ENCODE measurements at regions not wholly inside any gene's neighbourhood (a gene's known extent, or its start where the extent isn't known, plus 50 kb on each side); places are given as distances from the start of the nearest gene placed in this dataset.

DNA sequence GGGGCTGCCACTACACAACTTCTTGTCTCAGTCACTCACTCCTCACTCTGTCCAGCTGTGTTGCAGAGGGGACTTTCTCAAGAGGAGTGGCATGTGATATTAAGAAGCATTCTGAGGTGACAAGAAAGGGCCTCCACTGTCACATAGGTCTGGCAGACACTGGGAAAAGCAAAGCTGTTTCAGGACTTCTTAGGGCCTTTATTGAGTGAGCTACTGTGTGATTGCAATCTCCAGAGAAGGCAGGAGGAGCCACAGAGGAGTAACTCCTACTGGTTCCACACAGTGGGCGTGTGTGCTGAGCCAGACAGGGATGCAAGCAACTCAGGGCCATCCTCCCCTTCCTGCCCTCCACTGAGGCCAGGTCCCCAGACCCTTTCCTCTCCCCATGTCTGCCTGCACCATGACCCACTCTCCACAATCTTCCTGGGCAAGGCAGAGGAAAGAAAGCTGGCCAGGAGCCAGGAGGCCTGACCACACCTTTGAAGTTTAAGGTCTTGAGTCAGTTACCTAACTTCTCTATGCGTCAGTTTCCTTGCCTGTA is 262.0 kb upstream of the ZMIZ1 start:
- Histone ChIP-seq H3K27ac (no peak overlapping the region), H3K4me1 (peaks cover 20 to 69% (median 46%) of the 10 kb centered on the region in 9 donors)
- DNase-seq, result no peak

DNA sequence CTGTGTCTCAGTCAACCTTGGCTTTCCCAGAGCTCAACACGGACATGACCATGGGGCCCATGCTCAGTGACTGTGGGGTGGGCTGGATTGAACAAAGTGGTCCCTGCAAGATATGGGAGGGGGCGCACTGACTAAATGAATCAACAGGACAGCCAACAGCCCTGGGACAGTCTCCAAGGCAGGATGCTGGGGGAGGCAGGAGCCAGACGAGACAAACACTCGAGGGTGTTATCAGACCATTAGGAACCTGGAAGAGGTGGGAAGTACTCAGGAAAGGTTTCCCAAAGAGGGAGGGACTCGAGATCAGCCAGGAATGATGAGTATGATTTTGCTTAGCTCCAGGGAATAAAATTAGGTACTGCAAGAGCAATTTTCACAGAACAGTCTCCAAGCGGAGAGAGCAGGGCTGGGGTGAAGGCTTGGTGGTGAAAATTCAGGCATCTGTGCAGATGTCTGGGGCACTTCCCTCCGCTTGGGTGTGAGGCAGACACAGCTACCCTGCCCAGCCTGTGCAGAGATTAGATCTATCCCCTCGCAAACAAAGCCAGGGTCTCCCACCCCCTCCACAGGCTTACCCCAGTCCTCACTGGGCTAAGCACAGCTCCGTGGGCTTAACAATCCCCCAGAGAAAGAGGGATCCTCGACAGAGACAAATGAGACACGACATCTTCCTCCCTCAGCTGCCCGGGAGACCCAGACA is 261.1 kb upstream of the ZMIZ1 start:
- Histone ChIP-seq H3K4me3 (no peak overlapping the region), H3K27ac (no peak overlapping the region), H3K4me1 (peaks cover 13 to 60% (median 37%) of the 10 kb centered on the region in 9 donors), H3K36me3 (no peaks in the 10 kb centered on the region), H3K9me3 (no peaks in the 10 kb centered on the region), H3K27me3 (no peaks in the 10 kb centered on the region)
- DNase-seq (no peak), ATAC-seq (no peak)
- 70 to 74% methylated on average over 12 of the region's 12 CpGs for WGBS, 2 donors
- intact Hi-C loops (cut with DNase I), result loop anchor here in 2 of 10 donors (10.0 kb wide), 1 partner anchor 257 kb away; the partner anchor contains the start of gene ZMIZ1 (in 2 of the 2)
- TF ChIP-seq, protein P1, sequence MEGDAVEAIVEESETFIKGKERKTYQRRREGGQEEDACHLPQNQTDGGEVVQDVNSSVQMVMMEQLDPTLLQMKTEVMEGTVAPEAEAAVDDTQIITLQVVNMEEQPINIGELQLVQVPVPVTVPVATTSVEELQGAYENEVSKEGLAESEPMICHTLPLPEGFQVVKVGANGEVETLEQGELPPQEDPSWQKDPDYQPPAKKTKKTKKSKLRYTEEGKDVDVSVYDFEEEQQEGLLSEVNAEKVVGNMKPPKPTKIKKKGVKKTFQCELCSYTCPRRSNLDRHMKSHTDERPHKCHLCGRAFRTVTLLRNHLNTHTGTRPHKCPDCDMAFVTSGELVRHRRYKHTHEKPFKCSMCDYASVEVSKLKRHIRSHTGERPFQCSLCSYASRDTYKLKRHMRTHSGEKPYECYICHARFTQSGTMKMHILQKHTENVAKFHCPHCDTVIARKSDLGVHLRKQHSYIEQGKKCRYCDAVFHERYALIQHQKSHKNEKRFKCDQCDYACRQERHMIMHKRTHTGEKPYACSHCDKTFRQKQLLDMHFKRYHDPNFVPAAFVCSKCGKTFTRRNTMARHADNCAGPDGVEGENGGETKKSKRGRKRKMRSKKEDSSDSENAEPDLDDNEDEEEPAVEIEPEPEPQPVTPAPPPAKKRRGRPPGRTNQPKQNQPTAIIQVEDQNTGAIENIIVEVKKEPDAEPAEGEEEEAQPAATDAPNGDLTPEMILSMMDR (IDR thresholded peaks at IDR 0.05), result no peak

More for the DNA sequence above, 262.0 kb upstream of the ZMIZ1 start:
- TF ChIP-seq, protein P1 (IDR thresholded peaks at IDR 0.05), result no peak
- Histone ChIP-seq H3K9me3 (no peaks in the 10 kb centered on the region), H3K4me3 (no peak overlapping the region), H3K36me3 (no peaks in the 10 kb centered on the region), H3K27me3 (no peaks in the 10 kb centered on the region)
- ATAC-seq, result no peak
- WGBS, 2 donors, result 92 to 93% methylated on average over 2 of the region's 2 CpGs
- intact Hi-C loops (cut with DNase I), result loop anchor here in 2 of 10 donors (10.0 kb wide), 1 partner anchor 258 kb away; the partner anchor contains the start of gene ZMIZ1 (in 2 of the 2)

DNA sequence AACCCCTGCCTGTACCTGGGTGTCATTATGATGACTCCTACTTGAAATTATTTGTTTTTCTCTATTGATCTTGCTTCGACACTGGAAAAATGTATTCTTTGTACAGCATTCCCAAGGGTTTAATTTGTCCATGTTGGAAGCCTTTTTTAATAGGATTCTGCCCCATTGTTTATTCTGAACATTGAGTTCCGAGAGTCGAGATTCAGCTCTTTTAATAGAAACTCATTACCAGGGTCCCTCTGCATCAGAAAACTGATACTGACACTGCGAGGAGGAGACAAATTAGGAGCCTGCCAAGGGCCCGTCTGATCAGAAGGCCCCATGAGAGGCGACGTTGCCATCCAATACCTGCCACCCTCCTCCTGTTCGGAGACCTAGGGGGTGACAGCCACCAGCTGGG is 260.5 kb upstream of the ZMIZ1 start:
- H3K4me1 ChIP-seq, result peaks cover 9 to 54% (median 31%) of the 10 kb centered on the region in 9 donors
- no peak overlapping the region for H3K4me3 ChIP-seq
- intact Hi-C loops (cut with DNase I), result loop anchor here in 2 of 10 donors (10.0 kb wide), 1 partner anchor 257 kb away; the partner anchor contains the start of gene ZMIZ1 (in 2 of the 2)
- H3K27ac ChIP-seq, result no peak overlapping the region
- no peaks in the 10 kb centered on the region for H3K36me3 ChIP-seq
- no peaks in the 10 kb centered on the region for H3K27me3 ChIP-seq
- no peaks in the 10 kb centered on the region for H3K9me3 ChIP-seq
- TF ChIP-seq, protein P1 (IDR thresholded peaks at IDR 0.05), result no peak
- ATAC-seq (no peak), DNase-seq (no peak)
- 77 to 80% methylated on average over 8 of the region's 8 CpGs for WGBS, 2 donors

DNA sequence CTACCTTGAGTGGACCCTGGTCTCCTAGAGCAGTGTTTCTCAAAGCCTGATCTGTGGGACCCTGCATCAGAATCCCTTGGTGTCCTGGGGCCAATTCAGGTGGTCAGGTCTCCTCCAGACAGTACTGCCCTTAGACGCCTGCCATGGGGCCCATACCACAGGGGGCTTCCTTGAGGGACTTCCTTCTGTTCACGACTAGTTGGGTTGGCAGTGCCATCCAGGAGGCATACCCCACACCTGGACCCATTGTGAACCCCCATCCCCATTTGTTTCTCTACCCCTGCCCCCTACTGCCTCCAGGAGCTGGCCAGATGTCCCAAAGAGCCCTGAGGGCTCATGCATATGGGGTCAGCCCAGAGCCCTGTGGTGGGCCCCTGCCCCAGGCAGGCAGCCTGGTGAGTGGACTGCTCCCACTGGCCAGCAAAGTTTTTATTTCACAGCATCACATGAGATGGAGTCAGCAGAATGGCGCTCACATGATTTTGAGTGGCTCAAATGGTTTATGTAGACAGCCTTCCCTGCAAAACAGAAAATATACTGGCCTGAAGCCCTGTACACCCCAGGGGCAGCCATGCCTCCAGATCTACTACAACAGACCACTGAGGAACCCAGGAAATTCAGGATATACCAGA is 259.9 kb upstream of the ZMIZ1 start:
- WGBS, 2 donors, result 96 to 99% methylated on average over 3 of the region's 3 CpGs
- Histone ChIP-seq H3K27me3 (no peaks in the 10 kb centered on the region), H3K4me1 (peaks cover 9 to 48% (median 25%) of the 10 kb centered on the region in 9 donors), H3K9me3 (no peaks in the 10 kb centered on the region), H3K27ac (no peak overlapping the region), H3K36me3 (no peaks in the 10 kb centered on the region), H3K4me3 (no peak overlapping the region)
- intact Hi-C loops (cut with DNase I), result loop anchor here in 2 of 10 donors (10.0 kb wide), 1 partner anchor 256 kb away; the partner anchor contains the start of gene ZMIZ1 (in 2 of the 2)
- DNase-seq, result no peak
- no peak for ATAC-seq
- TF ChIP-seq, protein P1 (IDR thresholded peaks at IDR 0.05), result no peak
